Mesenchymal stem cell (in vitro differentiated cells and primary cell): ENCODE measurements at regions not wholly inside any gene's neighbourhood (a gene's known extent, or its start where the extent isn't known, plus 50 kb on each side); places are given as distances from the start of the nearest gene placed in this dataset.

ENCODE experiments used
- DNase-seq: peaks from one replicate; pipeline ENCODE4 v3.0.0-alpha.2; 2013
- H2AFZ ChIP-seq: one replicate; pipeline ENCODE4 v1.6.1; 2013; ENCODE audit warnings: low read depth, mild to moderate bottlenecking, control low read depth, inconsistent platforms, low read length, moderate library complexity
- H2AK5ac ChIP-seq: 2 replicates; pipeline ENCODE4 v1.6.1; 2013; ENCODE audit warnings: low read length, moderate library complexity, mild to moderate bottlenecking, inconsistent platforms; ENCODE audit not compliant: severe bottlenecking
- H2BK120ac ChIP-seq: one replicate; pipeline ENCODE4 v1.6.1; 2013; ENCODE audit warnings: low read depth, mild to moderate bottlenecking, inconsistent platforms, low read length, moderate library complexity
- H2BK12ac ChIP-seq, 2 experiments: one replicate each; pipeline ENCODE4 v1.6.1; 2013; ENCODE audit warnings: inconsistent platforms in 2 of 2, low read length in 2 of 2, mild to moderate bottlenecking in 2 of 2, moderate library complexity in 2 of 2, control low read depth in 1 of 2
- H2BK15ac ChIP-seq: one replicate; pipeline ENCODE4 v1.6.1; 2013; ENCODE audit warnings: mild to moderate bottlenecking, low read depth, inconsistent platforms; ENCODE audit not compliant: poor library complexity, severe bottlenecking
- H2BK5ac ChIP-seq: 2 replicates; pipeline ENCODE4 v1.6.1; 2013; ENCODE audit warnings: low read depth, mild to moderate bottlenecking, low read length, control low read depth, inconsistent platforms; ENCODE audit not compliant: poor library complexity, severe bottlenecking
- H3K14ac ChIP-seq, 2 experiments: one replicate each; pipeline ENCODE4 v1.6.1; 2013; ENCODE audit warnings: inconsistent platforms in 2 of 2, low read length in 2 of 2, control low read depth in 1 of 2, mild to moderate bottlenecking in 1 of 2, moderate library complexity in 1 of 2
- H3K18ac ChIP-seq, 2 experiments: one replicate each; pipeline ENCODE4 v1.6.1; 2013; ENCODE audit warnings: inconsistent platforms in 2 of 2, low read length in 2 of 2, control low read depth in 1 of 2, low read depth in 1 of 2, mild to moderate bottlenecking in 1 of 2
- H3K23ac ChIP-seq, 2 experiments: one replicate each; pipeline ENCODE4 v1.6.1; 2013; ENCODE audit warnings: inconsistent platforms in 2 of 2, low read length in 2 of 2, mild to moderate bottlenecking in 2 of 2, moderate library complexity in 2 of 2, control low read depth in 1 of 2
- H3K27ac ChIP-seq: 2 replicates; pipeline ENCODE4 v1.5.1; 2013; ENCODE audit warnings: mild to moderate bottlenecking, moderate library complexity, low read length, control low read depth, inconsistent platforms; ENCODE audit not compliant: poor library complexity, severe bottlenecking
- H3K27me3 ChIP-seq, 2 experiments: 2 replicates each; pipeline versions ENCODE4 v1.6.1 to v1.7.0; 2013; ENCODE audit warnings: low read length in 2 of 2, mild to moderate bottlenecking in 2 of 2, moderate library complexity in 2 of 2, control low read depth in 1 of 2, inconsistent platforms in 1 of 2; ENCODE audit not compliant: control insufficient read depth in 1 of 2, insufficient read depth in 1 of 2
- H3K36me3 ChIP-seq, 2 experiments: 2 replicates each; pipeline versions ENCODE4 v1.6.1 to v1.7.0; 2013; ENCODE audit warnings: low read length in 2 of 2, control low read depth in 1 of 2, inconsistent platforms in 1 of 2, low read depth in 1 of 2, mild to moderate bottlenecking in 1 of 2; ENCODE audit not compliant: insufficient read depth in 2 of 2, control insufficient read depth in 1 of 2
- H3K4ac ChIP-seq, 2 experiments: one replicate each; pipeline ENCODE4 v1.6.1; 2013; ENCODE audit warnings: inconsistent platforms in 2 of 2, low read length in 2 of 2, mild to moderate bottlenecking in 2 of 2, moderate library complexity in 2 of 2, control low read depth in 1 of 2, low read depth in 1 of 2
- H3K4me1 ChIP-seq: 2 replicates; pipeline ENCODE4 v1.6.1; 2013; ENCODE audit warnings: low read depth, low read length, control low read depth; ENCODE audit not compliant: control insufficient read depth, insufficient read depth
- H3K4me2 ChIP-seq: 2 replicates; pipeline ENCODE4 v1.6.1; 2013; ENCODE audit warnings: low read length, mild to moderate bottlenecking, inconsistent platforms; ENCODE audit not compliant: poor library complexity, severe bottlenecking
- H3K4me3 ChIP-seq, 2 experiments: 2 replicates each; pipeline versions ENCODE4 v1.5.1 to v1.7.0; 2013; ENCODE audit warnings: low read length in 2 of 2, mild to moderate bottlenecking in 2 of 2, control low read depth in 1 of 2, low read depth in 1 of 2; ENCODE audit not compliant: insufficient read depth in 1 of 2
- H3K79me1 ChIP-seq: replicated peaks from 2 replicates; pipeline ENCODE4 v1.6.1; 2013; ENCODE audit warnings: mild to moderate bottlenecking, control low read depth, low read length, inconsistent platforms; ENCODE audit not compliant: poor library complexity, severe bottlenecking
- H3K9ac ChIP-seq: 2 replicates; pipeline ENCODE4 v1.7.0; 2013; ENCODE audit warnings: mild to moderate bottlenecking, low read length, moderate library complexity
- H3K9me3 ChIP-seq: 2 replicates; pipeline ENCODE4 v1.7.0; 2013; ENCODE audit warnings: mild to moderate bottlenecking, low read length; ENCODE audit not compliant: control insufficient read depth
- H4K8ac ChIP-seq: one replicate; pipeline ENCODE4 v1.6.1; 2013; ENCODE audit warnings: inconsistent platforms, mild to moderate bottlenecking, low read length, moderate library complexity
- H4K91ac ChIP-seq: one replicate; pipeline ENCODE4 v1.6.1; 2013; ENCODE audit warnings: mild to moderate bottlenecking, low read length, inconsistent platforms
- WGBS: methylation state at CpG from one replicate; pipeline ENCODE4 v1.1.7; 2013; ENCODE audit warnings: mixed read lengths; 5-methylcytosine and 5-hydroxymethylcytosine counted together

DNA sequence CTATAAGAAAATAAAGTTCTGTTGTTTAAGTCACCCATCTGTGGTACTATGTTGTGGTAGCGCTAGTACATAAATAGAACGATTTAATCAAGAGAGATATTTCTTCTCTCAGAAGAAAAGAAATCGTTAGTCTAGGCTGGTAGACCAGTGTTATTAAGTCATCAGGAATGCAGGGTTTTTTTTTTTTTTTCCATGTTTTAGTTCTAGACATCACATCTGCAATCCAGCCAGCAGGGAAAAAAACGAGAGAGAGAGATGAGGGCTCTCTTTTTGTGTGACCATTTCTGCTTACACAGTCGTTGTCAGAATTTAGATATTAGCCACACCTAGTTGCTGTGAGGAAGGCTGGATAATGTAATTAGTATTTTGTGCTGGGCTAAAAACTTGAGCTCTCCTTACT, 417.4 kb downstream of the TMA16 start:
- Histone ChIP-seq H3K36me3 (no peaks in the 10 kb centered on the region), H4K8ac (no peak overlapping the region), H2BK15ac (no peak overlapping the region), H3K4ac (no peak overlapping the region), H3K14ac (no peak overlapping the region), H3K18ac (no peak overlapping the region), H3K4me2 (no peak overlapping the region), H3K79me1 (no peaks in the 10 kb centered on the region), H3K9ac (no peak overlapping the region), H3K9me3 (no peaks in the 10 kb centered on the region), H2BK12ac (no peak overlapping the region), H3K27ac (no peak overlapping the region), H3K27me3 (no peaks in the 10 kb centered on the region), H2BK120ac (no peak overlapping the region), H3K23ac (no peak overlapping the region), H4K91ac (no peak overlapping the region), H3K4me1 (no peaks in the 10 kb centered on the region), H2BK5ac (no peak overlapping the region), H2AFZ (no peak overlapping the region), H3K4me3 (no peak overlapping the region), H2AK5ac (no peak overlapping the region)
- no peak for DNase-seq
- WGBS: 73% methylated on average over 5 of the region's 5 CpGs

DNA sequence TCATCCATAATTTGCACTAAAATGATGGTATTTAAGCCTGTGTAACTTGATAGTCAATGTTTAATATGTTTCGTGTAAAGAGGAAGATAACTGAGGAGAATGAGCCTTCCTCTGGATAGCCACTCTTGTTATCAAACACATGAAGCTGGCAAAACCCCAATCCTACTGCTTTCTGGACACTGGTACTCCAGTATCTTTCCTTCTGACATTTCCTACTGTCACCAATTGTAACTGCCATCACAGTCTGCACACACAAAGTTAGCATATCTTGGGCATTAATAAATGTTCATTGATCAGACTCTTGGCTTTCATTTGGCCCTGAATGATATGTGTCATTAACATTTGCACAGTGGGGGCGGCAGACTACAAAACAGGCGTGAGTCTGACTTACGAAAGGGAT, 419.1 kb downstream of the TMA16 start:
- WGBS: 71% methylated on average over 2 of the region's 4 CpGs
- Histone ChIP-seq H3K79me1 (no peaks in the 10 kb centered on the region), H2BK120ac (no peak overlapping the region), H3K27me3 (no peaks in the 10 kb centered on the region), H3K18ac (no peak overlapping the region), H3K36me3 (no peaks in the 10 kb centered on the region), H3K23ac (no peak overlapping the region), H4K8ac (no peak overlapping the region), H2BK12ac (no peak overlapping the region), H3K9ac (no peak overlapping the region), H3K27ac (no peak overlapping the region), H2BK5ac (no peak overlapping the region), H3K4me2 (no peak overlapping the region), H3K4me1 (no peaks in the 10 kb centered on the region), H3K4ac (no peak overlapping the region), H4K91ac (no peak overlapping the region), H2AFZ (no peak overlapping the region), H2AK5ac (no peak overlapping the region), H3K14ac (no peak overlapping the region), H2BK15ac (no peak overlapping the region), H3K9me3 (no peaks in the 10 kb centered on the region), H3K4me3 (no peak overlapping the region)
- DNase-seq: no peak

DNA sequence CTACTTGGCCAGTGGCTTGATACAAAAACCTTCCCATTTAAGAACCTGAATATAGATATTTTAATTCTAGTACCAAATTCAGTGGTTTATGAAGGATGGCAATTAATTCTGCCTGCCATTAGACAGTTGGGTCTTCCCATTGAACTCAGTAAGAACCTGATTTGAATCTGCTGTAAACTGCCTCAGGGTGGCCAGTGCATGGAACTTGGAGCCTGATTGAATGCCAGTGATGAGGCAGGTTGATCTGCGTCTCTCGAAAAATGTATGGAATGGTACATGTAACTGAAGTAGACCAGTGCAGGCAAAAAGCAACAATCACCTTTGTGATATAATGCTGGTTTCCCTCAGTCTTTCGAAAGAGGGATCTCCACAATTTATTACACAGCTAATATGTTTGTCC, 421.4 kb downstream of the TMA16 start:
- Histone ChIP-seq H2BK15ac (no peak overlapping the region), H3K4me3 (no peak overlapping the region), H3K9ac (no peak overlapping the region), H3K4me1 (no peaks in the 10 kb centered on the region), H3K9me3 (no peaks in the 10 kb centered on the region), H2BK120ac (no peak overlapping the region), H3K4ac (no peak overlapping the region), H3K36me3 (no peaks in the 10 kb centered on the region), H2AK5ac (no peak overlapping the region), H3K79me1 (no peaks in the 10 kb centered on the region), H3K18ac (no peak overlapping the region), H3K27me3 (no peaks in the 10 kb centered on the region), H4K8ac (no peak overlapping the region), H2BK12ac (no peak overlapping the region), H3K4me2 (no peak overlapping the region), H3K23ac (no peak overlapping the region), H2BK5ac (no peak overlapping the region), H2AFZ (no peak overlapping the region), H3K27ac (no peak overlapping the region), H4K91ac (no peak overlapping the region), H3K14ac (no peak overlapping the region)
- DNase-seq: no peak
- WGBS: 95% methylated on average over 2 of the region's 3 CpGs

DNA sequence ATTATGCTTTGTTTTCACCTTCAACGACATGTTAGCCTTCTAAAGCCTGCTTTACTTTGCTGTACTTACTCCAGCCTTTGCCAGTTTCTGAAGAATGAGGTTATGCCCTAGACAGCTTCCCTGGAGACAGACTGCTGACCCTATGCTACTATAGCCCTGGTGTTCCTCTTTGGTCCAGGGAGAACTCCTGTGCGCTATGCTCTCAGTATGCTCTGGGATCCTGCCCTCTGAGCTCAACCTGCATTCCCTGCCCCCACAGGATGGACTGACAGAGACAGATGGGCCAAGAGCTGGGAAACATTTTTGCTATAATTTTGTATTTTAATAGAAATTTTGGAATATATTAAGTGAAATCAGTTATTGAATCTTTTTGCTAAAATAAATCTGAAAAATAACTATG, 425.9 kb downstream of the TMA16 start:
- H3K27me3 ChIP-seq: no peaks in the 10 kb centered on the region
- H2BK5ac ChIP-seq: no peak overlapping the region
- H2BK15ac ChIP-seq: no peak overlapping the region
- H4K91ac ChIP-seq: no peak overlapping the region
- H2AFZ ChIP-seq: no peak overlapping the region
- no peak overlapping the region for H3K4me3 ChIP-seq
- WGBS: 81% methylated on average over 1 of the region's 2 CpGs
- peak overlapping the region; percentile 2 for H4K8ac ChIP-seq
- H2BK120ac ChIP-seq: no peak overlapping the region
- H3K27ac ChIP-seq: no peak overlapping the region
- H3K36me3 ChIP-seq: no peaks in the 10 kb centered on the region
- no peak overlapping the region for H3K4ac ChIP-seq
- H3K9me3 ChIP-seq: no peaks in the 10 kb centered on the region
- H2AK5ac ChIP-seq: no peak overlapping the region
- H2BK12ac ChIP-seq: no peak overlapping the region
- no peak overlapping the region for H3K14ac ChIP-seq
- H3K18ac ChIP-seq: no peak overlapping the region
- H3K4me2 ChIP-seq: no peak overlapping the region
- H3K23ac ChIP-seq: no peak overlapping the region
- no peak for DNase-seq
- H3K9ac ChIP-seq: no peak overlapping the region
- H3K79me1 ChIP-seq: no peaks in the 10 kb centered on the region
- no peaks in the 10 kb centered on the region for H3K4me1 ChIP-seq
